Right cardiac atrium (tissue), 5 donors: ENCODE measurements at regions not wholly inside any gene's neighbourhood (a gene's known extent, or its start where the extent isn't known, plus 50 kb on each side); places are given as distances from the start of the nearest gene placed in this dataset.
"Not testable (repeated sequence)": the region's sequence is repeated elsewhere in the genome, so short reads cannot be mapped to it uniquely, and the experiment has no call there.

Experiments used
- ATAC-seq, 2 donors: fragments of 200-7000 bp; cut with Tn5 transposase; one replicate each; pipeline versions ENCODE4 v1.8.0 to v1.9.1; 2020; ENCODE audit warnings: moderate library complexity in 2 of 2, mild to moderate bottlenecking in 1 of 2
- DNase-seq, 3 donors: peaks; one replicate each; pipeline ENCODE4 v3.0.0-alpha.2; 2020
- H3K27ac ChIP-seq: one replicate; pipeline ENCODE4 v1.5.1; 2013; ENCODE audit warnings: mild to moderate bottlenecking, low read length, control low read depth, moderate library complexity
- H3K27me3 ChIP-seq: one replicate; pipeline ENCODE4 v1.6.1; 2013; ENCODE audit not compliant: control insufficient read depth, insufficient read depth
- H3K4me1 ChIP-seq: one replicate; pipeline ENCODE4 v1.6.1; 2013; ENCODE audit warnings: low read length; ENCODE audit not compliant: control insufficient read depth, insufficient read depth
- H3K4me3 ChIP-seq: one replicate; pipeline ENCODE4 v1.5.1; 2013; ENCODE audit warnings: low read length, control low read depth
- H3K9me3 ChIP-seq: one replicate; pipeline ENCODE4 v1.6.1; 2013; ENCODE audit warnings: low read length; ENCODE audit not compliant: control insufficient read depth
- WGBS: extraction: QIAGEN DNeasy Blood & Tissue Kit; methylation state at CpG from one replicate; pipeline ENCODE4 v1.1.7; 2013; 5-methylcytosine and 5-hydroxymethylcytosine counted together
- intact Hi-C, 4 donors: fragments of 100-400 bp; cut with DNase I; formaldehyde crosslinking; loops; one replicate each; pipeline versions ENCODE4 v1.11.0 to v1.14.0; 2022 to 2023
- donor health status: healthy with polysubstance abuse.
- donor health status: DM: no; HTN: yes; CAD: no.
- donor health status: DM: no; HTN: no; CAD: no.
- donor health status: DM: no; HTN: yes; CAD: no; lungs with severe emphysema.
- donor health status: DM: yes; HTN: yes; CAD: no.

DNA sequence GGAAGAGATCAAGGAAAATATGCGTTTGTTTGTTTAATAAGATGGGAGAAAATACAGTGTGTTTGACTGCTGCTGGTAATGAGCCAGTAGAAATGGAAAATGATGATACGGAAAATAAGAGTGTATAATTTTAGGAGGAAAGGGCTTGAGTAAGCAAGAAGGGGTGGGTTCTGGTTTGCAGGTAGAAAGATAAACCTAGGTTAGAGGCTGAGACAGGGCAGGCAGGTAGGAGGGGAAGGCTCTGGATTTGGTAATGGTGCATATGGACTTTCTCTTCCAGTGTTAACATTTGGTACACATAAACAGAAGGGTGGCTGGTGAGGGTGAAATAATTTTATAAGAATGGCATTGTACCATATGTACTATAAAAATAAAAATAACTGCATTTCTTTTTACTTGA, 84.4 kb downstream of the SRGAP2 start:
- H3K27ac ChIP-seq, DNase-seq, H3K9me3 ChIP-seq, H3K27me3 ChIP-seq, H3K4me3 ChIP-seq, H3K4me1 ChIP-seq, ATAC-seq, intact Hi-C loops: not testable (repeated sequence)
- 89% methylated on average over 2 of the region's 2 CpGs for WGBS

- peak; percentile 50 to 77 for ATAC-seq
- DNase-seq, H3K27me3 ChIP-seq, H3K9me3 ChIP-seq, H3K4me1 ChIP-seq, H3K27ac ChIP-seq, H3K4me3 ChIP-seq, intact Hi-C loops: not testable (repeated sequence)
- no CpG with 5 or more reads among the region's 3 CpGs for WGBS
Measured at GRCh38 chr1:206288453-206288852, 85.1 kb downstream of the SRGAP2 start.

- DNase-seq, H3K9me3 ChIP-seq, H3K27ac ChIP-seq, H3K4me3 ChIP-seq, H3K27me3 ChIP-seq, H3K4me1 ChIP-seq, intact Hi-C loops: not testable (repeated sequence)
- ATAC-seq = peak in 1 of 2 donors; percentile 28
- WGBS = 69% methylated on average over 3 of the region's 5 CpGs
Measured at GRCh38 chr1:206297145-206298031, 94.0 kb downstream of the SRGAP2 start.

DNA sequence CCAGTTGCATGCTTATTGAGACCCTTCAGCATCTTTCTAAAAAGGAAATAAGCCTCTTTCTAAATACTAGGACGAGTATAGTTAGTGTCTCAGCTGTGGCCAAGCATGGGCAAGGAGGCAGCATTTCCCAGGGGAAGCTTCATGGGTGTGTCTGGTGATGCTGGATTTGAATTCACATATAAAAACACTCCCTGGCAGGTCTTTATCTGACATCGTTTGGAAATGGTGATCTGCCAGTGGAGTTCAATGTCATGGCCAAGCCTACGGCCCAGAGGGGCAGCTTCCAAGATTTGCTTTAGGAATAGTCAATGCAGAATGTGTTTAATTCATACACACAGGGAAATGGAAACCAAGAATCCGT, 94.7 kb downstream of the SRGAP2 start:
- H3K4me3 ChIP-seq, intact Hi-C loops, DNase-seq, H3K27ac ChIP-seq, H3K4me1 ChIP-seq, H3K9me3 ChIP-seq, H3K27me3 ChIP-seq: not testable (repeated sequence)
- peak; percentile 20 to 38 for ATAC-seq
- 21% methylated on average over 2 of the region's 4 CpGs for WGBS

- DNase-seq (peak in 2 of 3 donors; percentile 6 to 14), ATAC-seq (peak in 1 of 2 donors; percentile 24)
- intact Hi-C loops, H3K4me1 ChIP-seq, H3K9me3 ChIP-seq, H3K27ac ChIP-seq, H3K4me3 ChIP-seq, H3K27me3 ChIP-seq: not testable (repeated sequence)
- 82% methylated on average over 3 of the region's 5 CpGs for WGBS
Measured at GRCh38 chr1:206299181-206299791, 95.9 kb downstream of the SRGAP2 start.

DNA sequence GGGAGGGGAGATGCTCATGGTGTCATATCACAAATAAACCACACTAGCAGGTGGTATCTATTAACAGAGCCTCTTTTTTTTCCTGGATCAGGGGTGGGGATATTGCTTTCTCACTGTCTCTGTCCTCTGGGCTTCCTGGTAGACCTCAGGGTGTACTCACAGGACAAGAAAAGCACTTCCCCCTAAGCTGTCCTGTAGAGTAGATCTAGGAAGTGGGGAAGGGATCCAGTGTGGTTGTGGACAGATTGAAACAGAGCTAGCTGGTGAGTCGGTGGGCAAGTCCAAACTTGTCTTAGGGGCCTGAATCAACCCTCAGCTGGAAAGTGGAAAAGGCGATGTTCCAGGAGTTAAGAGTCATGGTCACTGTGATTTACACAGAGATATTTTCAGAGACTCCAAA, 96.6 kb downstream of the SRGAP2 start:
- H3K9me3 ChIP-seq, H3K4me3 ChIP-seq, H3K27ac ChIP-seq, DNase-seq, intact Hi-C loops, H3K27me3 ChIP-seq, H3K4me1 ChIP-seq: not testable (repeated sequence)
- 100% methylated on average over 1 of the region's 2 CpGs for WGBS
- ATAC-seq = peak in 1 of 2 donors; percentile 30

- H3K27me3 ChIP-seq, H3K27ac ChIP-seq, H3K9me3 ChIP-seq, DNase-seq, intact Hi-C loops, H3K4me1 ChIP-seq, H3K4me3 ChIP-seq: not testable (repeated sequence)
- peak in 1 of 2 donors; percentile 50 for ATAC-seq
- WGBS = 42% methylated on average over 1 of the region's 1 CpG
Measured at GRCh38 chr1:206302056-206302455, 98.7 kb downstream of the SRGAP2 start.

DNA sequence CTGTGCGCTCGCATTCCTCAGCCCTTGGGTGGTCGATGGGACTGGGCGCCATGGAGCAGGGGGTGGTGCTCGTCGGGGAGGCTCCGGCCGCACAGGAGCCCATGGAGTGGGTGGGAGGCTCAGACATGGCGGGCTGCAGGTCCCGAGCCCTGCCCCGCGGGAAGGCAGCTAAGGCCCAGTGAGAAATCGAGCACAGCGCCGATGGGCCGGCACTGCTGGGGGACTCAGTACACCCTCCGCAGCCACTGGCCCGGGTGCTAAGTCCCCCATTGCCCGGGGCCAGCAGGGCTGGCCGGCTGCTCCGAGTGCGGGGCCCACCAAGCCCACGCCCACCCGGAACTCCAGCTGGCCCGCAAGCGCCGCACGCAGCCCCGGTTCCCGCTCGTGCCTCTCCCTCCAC, 104.1 kb downstream of the SRGAP2 start:
- H3K4me3 ChIP-seq, intact Hi-C loops, H3K4me1 ChIP-seq, ATAC-seq, H3K9me3 ChIP-seq, H3K27ac ChIP-seq, H3K27me3 ChIP-seq: not testable (repeated sequence)
- WGBS = no CpG with 5 or more reads among the region's 31 CpGs
- DNase-seq = peak in 1 of 3 donors; percentile 21

DNA sequence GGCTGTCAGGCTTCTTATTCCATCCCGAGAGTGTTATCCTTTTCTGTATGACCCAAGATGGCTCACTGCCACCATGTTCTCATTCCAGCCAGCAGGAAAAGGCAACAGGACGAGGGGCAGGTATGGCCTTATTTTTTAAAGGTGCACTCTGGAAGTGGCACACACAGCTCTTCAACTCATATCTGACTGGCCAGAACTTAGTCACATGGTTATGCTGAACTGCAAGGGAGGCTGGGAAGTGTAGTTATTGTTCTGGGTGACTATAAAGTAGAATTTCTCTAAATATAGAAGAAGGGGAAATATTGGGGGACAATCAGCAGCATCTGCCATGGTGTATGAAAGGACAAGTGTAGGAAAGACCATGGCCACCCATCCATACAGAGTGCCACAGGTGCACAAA, 107.6 kb downstream of the SRGAP2 start:
- intact Hi-C loops = not testable (repeated sequence)

GRCh38 chr1:206311611-206312273, 108.4 kb downstream of the SRGAP2 start:
- WGBS = 42% methylated on average over 2 of the region's 7 CpGs
- DNase-seq = peak; percentile 75 to 90 (median 85)
- H3K4me3 ChIP-seq, H3K4me1 ChIP-seq, intact Hi-C loops, H3K9me3 ChIP-seq, H3K27me3 ChIP-seq, H3K27ac ChIP-seq: not testable (repeated sequence)
- peak; percentile 94 to 98 for ATAC-seq

More for the DNA sequence above, 107.6 kb downstream of the SRGAP2 start:
- not testable (repeated sequence) for DNase-seq, H3K27ac ChIP-seq, H3K9me3 ChIP-seq, H3K4me3 ChIP-seq, H3K4me1 ChIP-seq, H3K27me3 ChIP-seq
- no CpG with 5 or more reads among the region's 2 CpGs for WGBS
- ATAC-seq = peak; percentile 47 to 58

DNA sequence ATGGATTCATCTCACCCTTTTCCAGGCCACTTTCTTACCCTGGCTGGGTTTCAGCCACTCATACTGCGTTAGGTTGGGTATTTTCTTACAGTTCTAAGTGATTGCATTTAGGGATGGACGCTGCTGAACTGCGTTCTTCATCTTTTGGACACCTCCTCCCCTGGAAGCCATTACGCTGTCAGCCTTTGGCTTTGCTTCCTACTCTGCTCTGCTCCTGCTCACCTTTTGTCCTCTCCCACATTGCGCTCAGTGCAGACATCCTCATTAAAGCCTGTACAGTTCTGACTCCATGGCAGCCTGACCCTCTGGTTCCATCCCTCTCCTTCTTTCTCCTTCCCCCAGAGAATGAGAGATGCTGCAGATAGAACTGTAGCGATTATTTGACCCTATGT, 108.9 kb downstream of the SRGAP2 start:
- ATAC-seq = peak; percentile 45 to 63
- peak in 1 of 3 donors; percentile 12 for DNase-seq
- H3K27ac ChIP-seq, H3K9me3 ChIP-seq, intact Hi-C loops, H3K4me1 ChIP-seq, H3K4me3 ChIP-seq, H3K27me3 ChIP-seq: not testable (repeated sequence)
- 50% methylated on average over 5 of the region's 6 CpGs for WGBS
